ENCODE measurements at regions not wholly inside any gene's neighbourhood (a gene's known extent, or its start where the extent isn't known, plus 50 kb on each side); places are given as distances from the start of the nearest gene placed in this dataset.

DNA sequence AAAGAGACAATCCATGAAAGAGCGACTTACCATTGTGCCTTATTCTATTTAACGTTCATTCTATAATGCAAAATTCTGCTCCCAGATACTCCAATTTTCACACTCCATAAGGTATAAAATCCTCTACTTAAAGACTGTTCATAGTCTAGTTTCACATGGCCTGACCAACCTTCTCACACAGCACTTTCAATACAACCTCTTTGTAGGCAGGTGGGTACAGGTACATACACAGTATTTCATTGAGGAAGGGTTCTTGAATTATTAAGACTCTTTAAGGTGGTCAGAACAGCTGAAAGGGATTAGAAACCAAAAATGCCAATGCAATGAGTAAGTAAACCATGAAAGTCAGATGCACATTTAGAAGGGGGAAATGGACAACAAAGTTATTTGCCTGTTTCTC lies 352.0 kb downstream of the PARP8 start:
- H3K4me3 ChIP-seq (ENCODE audit: low read depth, poor library complexity, severe bottlenecking): no peak overlapping the region
- intact Hi-C loops (cut with DNase I; ENCODE audit: low total_unique reads): no loop called here
- 94 to 95% methylated on average over 2 of the region's 2 CpGs for WGBS, 2 donors
- no peak for TF ChIP-seq POLR2A (IDR thresholded peaks at IDR 0.05)
- TF ChIP-seq, protein P1, sequence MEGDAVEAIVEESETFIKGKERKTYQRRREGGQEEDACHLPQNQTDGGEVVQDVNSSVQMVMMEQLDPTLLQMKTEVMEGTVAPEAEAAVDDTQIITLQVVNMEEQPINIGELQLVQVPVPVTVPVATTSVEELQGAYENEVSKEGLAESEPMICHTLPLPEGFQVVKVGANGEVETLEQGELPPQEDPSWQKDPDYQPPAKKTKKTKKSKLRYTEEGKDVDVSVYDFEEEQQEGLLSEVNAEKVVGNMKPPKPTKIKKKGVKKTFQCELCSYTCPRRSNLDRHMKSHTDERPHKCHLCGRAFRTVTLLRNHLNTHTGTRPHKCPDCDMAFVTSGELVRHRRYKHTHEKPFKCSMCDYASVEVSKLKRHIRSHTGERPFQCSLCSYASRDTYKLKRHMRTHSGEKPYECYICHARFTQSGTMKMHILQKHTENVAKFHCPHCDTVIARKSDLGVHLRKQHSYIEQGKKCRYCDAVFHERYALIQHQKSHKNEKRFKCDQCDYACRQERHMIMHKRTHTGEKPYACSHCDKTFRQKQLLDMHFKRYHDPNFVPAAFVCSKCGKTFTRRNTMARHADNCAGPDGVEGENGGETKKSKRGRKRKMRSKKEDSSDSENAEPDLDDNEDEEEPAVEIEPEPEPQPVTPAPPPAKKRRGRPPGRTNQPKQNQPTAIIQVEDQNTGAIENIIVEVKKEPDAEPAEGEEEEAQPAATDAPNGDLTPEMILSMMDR (IDR thresholded peaks at IDR 0.05): no peak
- DNase-seq (ENCODE audit: low spot score in 2 of 2): no peak

DNA sequence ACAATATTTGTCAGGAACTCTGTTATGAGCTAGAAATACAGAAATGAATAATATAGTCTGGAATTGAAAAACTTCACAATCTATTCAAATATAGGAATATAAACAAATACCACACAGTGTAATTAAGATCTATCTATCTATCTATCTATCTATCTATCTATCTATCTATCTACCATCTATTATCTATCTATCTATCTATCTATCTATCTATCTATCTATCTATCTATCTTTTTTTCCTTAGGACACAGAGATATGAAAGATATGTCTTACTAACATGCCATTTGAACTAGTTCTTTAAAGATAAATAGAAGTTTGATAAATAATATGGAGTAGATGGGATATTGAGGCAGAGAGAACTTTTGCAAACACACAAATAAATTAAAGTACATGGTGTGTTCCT lies 357.8 kb downstream of the PARP8 start:
- H3K4me3 ChIP-seq (ENCODE audit: low read depth, poor library complexity, severe bottlenecking): no peak overlapping the region
- no peak for DNase-seq (ENCODE audit: low spot score in 2 of 2)
- intact Hi-C loops (cut with DNase I; ENCODE audit: low total_unique reads): loop anchor here (10.0 kb wide), 1 partner anchor 709 kb away; no protein-coding TSS in a partner anchor
- no peak for TF ChIP-seq POLR2A (IDR thresholded peaks at IDR 0.05)
- TF ChIP-seq, protein P1 (IDR thresholded peaks at IDR 0.05): no peak

DNA sequence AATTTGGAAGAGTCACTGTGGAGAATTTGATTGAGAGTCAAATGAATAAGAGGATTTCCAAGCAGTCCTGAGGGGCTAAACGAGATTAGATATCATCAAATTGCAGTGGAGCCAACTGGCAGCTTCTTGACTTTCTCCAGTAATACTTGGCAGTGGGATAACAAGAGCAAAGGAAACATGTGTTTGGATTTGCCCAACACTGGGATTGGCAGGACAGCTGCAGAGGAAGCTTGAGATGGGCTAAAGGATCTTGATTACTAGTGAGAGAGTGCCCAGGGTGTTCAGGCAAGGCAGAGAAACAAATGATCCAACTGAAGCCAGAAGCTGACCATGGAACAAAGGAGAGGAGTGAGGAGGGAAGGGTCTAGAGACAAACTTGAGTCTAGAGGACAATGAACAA lies 356.0 kb upstream of the ISL1 start:
- TF ChIP-seq, protein P1 (IDR thresholded peaks at IDR 0.05): no peak
- no peak for TF ChIP-seq POLR2A (IDR thresholded peaks at IDR 0.05)
- intact Hi-C loops (cut with DNase I; ENCODE audit: low total_unique reads): loop anchor here (10.0 kb wide), 1 partner anchor 712 kb away; no protein-coding TSS in a partner anchor
- no peak for DNase-seq (ENCODE audit: low spot score in 2 of 2)
- H3K4me3 ChIP-seq (ENCODE audit: low read depth, poor library complexity, severe bottlenecking): no peak overlapping the region
- 5 to 16% methylated on average over 1 of the region's 1 CpG for WGBS, 2 donors

DNA sequence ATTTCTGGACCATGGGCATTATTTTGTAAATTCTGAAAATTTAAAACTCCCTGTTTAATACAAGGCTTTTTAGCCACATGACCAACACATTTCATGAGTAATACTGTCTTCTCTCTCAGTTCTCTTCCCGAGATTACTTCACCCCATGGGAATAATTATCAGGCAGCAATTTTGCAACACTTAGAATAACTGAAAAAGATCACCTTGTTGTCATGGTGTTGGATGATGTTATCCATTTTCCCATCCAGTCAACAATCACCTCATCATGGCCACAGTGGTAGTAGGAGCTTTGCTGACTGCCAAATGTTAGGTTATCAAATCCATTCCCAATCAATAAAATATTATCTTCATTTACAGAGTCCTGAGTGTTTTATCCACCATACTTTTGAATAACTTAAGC lies 354.9 kb upstream of the ISL1 start:
- intact Hi-C loops (cut with DNase I; ENCODE audit: low total_unique reads): loop anchor here (10.0 kb wide), 1 partner anchor 714 kb away; no protein-coding TSS in a partner anchor
- 39 to 62% methylated on average over 1 of the region's 1 CpG for WGBS, 2 donors
- TF ChIP-seq POLR2A (IDR thresholded peaks at IDR 0.05): no peak
- TF ChIP-seq, protein P1 (IDR thresholded peaks at IDR 0.05): no peak
- no peak overlapping the region for H3K4me3 ChIP-seq (ENCODE audit: low read depth, poor library complexity, severe bottlenecking)
- no peak for DNase-seq (ENCODE audit: low spot score in 2 of 2)

DNA sequence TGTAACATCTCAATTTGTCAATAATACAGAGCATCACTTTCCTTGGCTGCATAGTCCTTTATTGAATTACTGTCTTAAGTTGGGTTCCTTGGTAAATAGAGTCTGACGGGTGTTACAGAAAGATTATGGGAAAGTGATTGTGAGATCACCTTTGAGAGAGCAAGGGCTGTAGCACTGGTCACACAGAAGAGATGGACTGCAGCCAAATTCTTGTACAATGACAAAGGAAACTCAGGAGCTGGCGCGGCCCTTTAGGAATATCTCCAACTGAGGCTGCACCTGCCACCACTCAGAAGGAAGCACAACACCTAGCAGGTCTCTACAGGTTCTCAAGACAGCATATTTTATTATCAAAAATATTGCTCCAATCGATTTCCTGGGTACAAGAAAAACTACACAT lies 350.0 kb upstream of the ISL1 start:
- intact Hi-C loops (cut with DNase I; ENCODE audit: low total_unique reads): no loop called here
- no peak overlapping the region for H3K4me3 ChIP-seq (ENCODE audit: low read depth, poor library complexity, severe bottlenecking)
- no peak for TF ChIP-seq POLR2A (IDR thresholded peaks at IDR 0.05)
- TF ChIP-seq, protein P1 (IDR thresholded peaks at IDR 0.05): no peak
- no peak for DNase-seq (ENCODE audit: low spot score in 2 of 2)
- WGBS, 2 donors: 73% methylated on average over 4 of the region's 4 CpGs

DNA sequence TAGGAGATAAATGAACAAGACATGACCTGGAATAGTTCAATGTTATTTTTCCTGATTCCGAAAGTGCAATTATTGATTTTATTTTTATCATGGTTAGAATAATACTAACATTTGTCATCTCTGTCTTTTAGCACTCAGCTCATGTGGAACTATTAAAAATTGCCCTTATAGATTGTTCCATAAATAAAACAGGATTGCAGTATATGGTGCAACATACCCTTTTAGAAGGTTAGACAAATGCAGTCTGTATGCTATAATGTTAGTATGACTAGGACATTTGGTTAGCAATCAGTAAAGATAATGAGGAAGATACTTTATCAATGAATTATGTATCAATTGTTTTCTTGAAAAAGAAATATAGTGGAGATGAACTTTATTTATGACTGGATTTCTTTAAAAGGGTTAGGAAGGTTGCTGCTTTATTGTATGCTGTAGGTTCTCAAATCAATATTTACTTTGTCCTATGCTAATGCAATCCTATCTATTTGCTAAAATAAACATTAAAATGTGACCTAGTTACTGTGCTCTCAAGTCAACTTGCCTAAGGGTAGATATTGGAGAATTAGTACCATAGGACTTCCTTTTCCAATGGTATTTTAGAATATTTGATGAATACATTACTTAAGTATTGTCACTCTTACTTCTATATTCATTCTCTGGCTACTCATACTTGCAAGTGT lies 348.9 kb upstream of the ISL1 start:
- intact Hi-C loops (cut with DNase I; ENCODE audit: low total_unique reads): no loop called here
- 89 to 100% methylated on average over 1 of the region's 1 CpG for WGBS, 2 donors
- DNase-seq (ENCODE audit: low spot score in 2 of 2): no peak

More for the DNA sequence above, 348.9 kb upstream of the ISL1 start:
- H3K4me3 ChIP-seq (ENCODE audit: low read depth, poor library complexity, severe bottlenecking): no peak overlapping the region
- TF ChIP-seq POLR2A (IDR thresholded peaks at IDR 0.05): no peak
- TF ChIP-seq, protein P1 (IDR thresholded peaks at IDR 0.05): no peak
